ENCODE measurements at regions not wholly inside any gene's neighbourhood (a gene's known extent, or its start where the extent isn't known, plus 50 kb on each side); places are given as distances from the start of the nearest gene placed in this dataset.

GRCh38 chr3:3636815-3637214 lies 162.4 kb upstream of the LRRN1 start:
- ATAC-seq (no peak), DNase-seq (no peak)
- Mint-ChIP-seq H3K4me3 (no peak overlapping the region), H3K36me3 (peaks cover 0 to 2% (median 0%) of the 10 kb centered on the region in 3 donors), H3K9me3 (peaks cover 0 to 2% (median 0%) of the 10 kb centered on the region in 9 donors), H3K4me1 (peaks cover 0 to 2% (median 0%) of the 10 kb centered on the region in 4 donors), H3K27ac (no peak overlapping the region), H3K27me3 (no peaks in the 10 kb centered on the region)
- POLR2A ChIA-PET = no interaction called here

- no peak for DNase-seq
- POLR2A ChIA-PET = no interaction called here
- no peak overlapping the region for H3K4me3 Mint-ChIP-seq
- peaks cover 0 to 2% (median 0%) of the 10 kb centered on the region in 9 donors for H3K9me3 Mint-ChIP-seq
- no peaks in the 10 kb centered on the region for H3K36me3 Mint-ChIP-seq
- no peaks in the 10 kb centered on the region for H3K4me1 Mint-ChIP-seq
- no peak overlapping the region for H3K27ac Mint-ChIP-seq
- no peak for ATAC-seq
- H3K27me3 Mint-ChIP-seq = no peaks in the 10 kb centered on the region
These were observed 164.1 kb upstream of the LRRN1 start for GRCh38 chr3:3635109-3635508.

GRCh38 chr3:3634326-3634725 lies 164.9 kb upstream of the LRRN1 start:
- DNase-seq (no peak), ATAC-seq (no peak)
- H3K27ac Mint-ChIP-seq = no peak overlapping the region
- POLR2A ChIA-PET = interaction anchor here (1.1 kb wide), 1 partner anchor 21 kb away, joined by 4 read pairs; no protein-coding TSS in a partner anchor
- H3K9me3 Mint-ChIP-seq = peaks cover 0 to 2% (median 0%) of the 10 kb centered on the region in 9 donors
- no peaks in the 10 kb centered on the region for H3K4me1 Mint-ChIP-seq
- H3K4me3 Mint-ChIP-seq = no peak overlapping the region
- no peaks in the 10 kb centered on the region for H3K27me3 Mint-ChIP-seq
- no peaks in the 10 kb centered on the region for H3K36me3 Mint-ChIP-seq

GRCh38 chr3:3633761-3634160 lies 165.5 kb upstream of the LRRN1 start:
- POLR2A ChIA-PET = interaction anchor here (0.7 to 1.1 kb wide), 2 partner anchors 20 to 22 kb away, joined by 4 to 5 read pairs; no protein-coding TSS in a partner anchor
- DNase-seq = no peak

GRCh38 chr3:3632449-3632848 lies 166.8 kb upstream of the LRRN1 start:
- no peak for ATAC-seq
- peaks cover 0 to 2% (median 0%) of the 10 kb centered on the region in 9 donors for H3K9me3 Mint-ChIP-seq
- no peaks in the 10 kb centered on the region for H3K4me1 Mint-ChIP-seq
- H3K4me3 Mint-ChIP-seq = no peak overlapping the region
- H3K36me3 Mint-ChIP-seq = no peaks in the 10 kb centered on the region
- H3K27me3 Mint-ChIP-seq = no peaks in the 10 kb centered on the region
- POLR2A ChIA-PET = no interaction called here
- no peak overlapping the region for H3K27ac Mint-ChIP-seq
- no peak for DNase-seq

More at GRCh38 chr3:3633761-3634160, 165.5 kb upstream of the LRRN1 start:
- peaks cover 0 to 2% (median 0%) of the 10 kb centered on the region in 9 donors for H3K9me3 Mint-ChIP-seq
- no peaks in the 10 kb centered on the region for H3K27me3 Mint-ChIP-seq
- H3K27ac Mint-ChIP-seq = no peak overlapping the region
- no peaks in the 10 kb centered on the region for H3K36me3 Mint-ChIP-seq
- H3K4me1 Mint-ChIP-seq = no peaks in the 10 kb centered on the region
- no peak overlapping the region for H3K4me3 Mint-ChIP-seq
- no peak for ATAC-seq

- DNase-seq (no peak), ATAC-seq (no peak)
- POLR2A ChIA-PET = no interaction called here
- Mint-ChIP-seq H3K4me3 (no peak overlapping the region), H3K36me3 (no peaks in the 10 kb centered on the region), H3K27me3 (no peaks in the 10 kb centered on the region), H3K27ac (no peak overlapping the region), H3K9me3 (peaks cover 0 to 2% (median 0%) of the 10 kb centered on the region in 9 donors), H3K4me1 (no peaks in the 10 kb centered on the region)
These were observed 168.1 kb upstream of the LRRN1 start for GRCh38 chr3:3631114-3631513.

GRCh38 chr3:3629911-3630310 lies 169.3 kb upstream of the LRRN1 start:
- POLR2A ChIA-PET = no interaction called here
- H3K4me3 Mint-ChIP-seq = no peak overlapping the region
- ATAC-seq = no peak
- no peak for DNase-seq
- no peaks in the 10 kb centered on the region for H3K36me3 Mint-ChIP-seq
- H3K27me3 Mint-ChIP-seq = no peaks in the 10 kb centered on the region
- no peaks in the 10 kb centered on the region for H3K9me3 Mint-ChIP-seq
- no peak overlapping the region for H3K27ac Mint-ChIP-seq
- H3K4me1 Mint-ChIP-seq = no peaks in the 10 kb centered on the region

- no peak for ATAC-seq
- POLR2A ChIA-PET = no interaction called here
- no peaks in the 10 kb centered on the region for H3K4me1 Mint-ChIP-seq
These were observed 170.4 kb upstream of the LRRN1 start for GRCh38 chr3:3628676-3629328.

GRCh38 chr3:3627114-3627513 lies 172.1 kb upstream of the LRRN1 start:
- ATAC-seq = no peak
- Mint-ChIP-seq H3K27me3 (no peaks in the 10 kb centered on the region), H3K4me1 (no peaks in the 10 kb centered on the region), H3K4me3 (no peak overlapping the region), H3K36me3 (no peaks in the 10 kb centered on the region), H3K27ac (no peak overlapping the region), H3K9me3 (peaks cover 0 to 9% (median 0%) of the 10 kb centered on the region in 9 donors)
- DNase-seq = no peak
- POLR2A ChIA-PET = no interaction called here

More at GRCh38 chr3:3628676-3629328, 170.4 kb upstream of the LRRN1 start:
- no peaks in the 10 kb centered on the region for H3K27me3 Mint-ChIP-seq
- H3K27ac Mint-ChIP-seq = no peak overlapping the region
- no peak overlapping the region for H3K4me3 Mint-ChIP-seq
- no peaks in the 10 kb centered on the region for H3K36me3 Mint-ChIP-seq
- DNase-seq = no peak
- peaks cover 0 to 9% (median 0%) of the 10 kb centered on the region in 9 donors for H3K9me3 Mint-ChIP-seq

- no peak overlapping the region for H3K4me3 Mint-ChIP-seq
- no peak overlapping the region for H3K27ac Mint-ChIP-seq
- ATAC-seq (no peak), DNase-seq (no peak)
- no peaks in the 10 kb centered on the region for H3K27me3 Mint-ChIP-seq
- no peaks in the 10 kb centered on the region for H3K36me3 Mint-ChIP-seq
- H3K9me3 Mint-ChIP-seq = peaks cover 0 to 9% (median 0%) of the 10 kb centered on the region in 9 donors
- no peaks in the 10 kb centered on the region for H3K4me1 Mint-ChIP-seq
- POLR2A ChIA-PET = no interaction called here
These were observed 173.5 kb upstream of the LRRN1 start for GRCh38 chr3:3625544-3626271.

GRCh38 chr3:3619815-3620214 lies 179.4 kb upstream of the LRRN1 start:
- H3K4me3 Mint-ChIP-seq = no peak overlapping the region

GRCh38 chr3:3618623-3619022 lies 180.6 kb upstream of the LRRN1 start:
- Mint-ChIP-seq H3K36me3 (no peaks in the 10 kb centered on the region), H3K27ac (no peak overlapping the region), H3K9me3 (peaks cover 0 to 3% (median 0%) of the 10 kb centered on the region in 9 donors), H3K4me3 (no peak overlapping the region), H3K4me1 (no peaks in the 10 kb centered on the region), H3K27me3 (peaks cover 0 to 10% (median 0%) of the 10 kb centered on the region in 5 donors)
- POLR2A ChIA-PET = no interaction called here
- ATAC-seq = no peak
- no peak for DNase-seq

More at GRCh38 chr3:3619815-3620214, 179.4 kb upstream of the LRRN1 start:
- DNase-seq (no peak), ATAC-seq (no peak)
- no peaks in the 10 kb centered on the region for H3K4me1 Mint-ChIP-seq
- peaks cover 0 to 10% (median 0%) of the 10 kb centered on the region in 5 donors for H3K27me3 Mint-ChIP-seq
- no peaks in the 10 kb centered on the region for H3K36me3 Mint-ChIP-seq
- no peak overlapping the region for H3K27ac Mint-ChIP-seq
- peaks cover 0 to 9% (median 0%) of the 10 kb centered on the region in 9 donors for H3K9me3 Mint-ChIP-seq
- POLR2A ChIA-PET = no interaction called here

- H3K4me3 Mint-ChIP-seq = no peak overlapping the region
- no peak for DNase-seq
- peaks cover 0 to 2% (median 0%) of the 10 kb centered on the region in 9 donors for H3K9me3 Mint-ChIP-seq
- H3K36me3 Mint-ChIP-seq = no peaks in the 10 kb centered on the region
- peaks cover 0 to 11% (median 0%) of the 10 kb centered on the region in 5 donors for H3K27me3 Mint-ChIP-seq
- no peaks in the 10 kb centered on the region for H3K4me1 Mint-ChIP-seq
- no peak for ATAC-seq
- no peak overlapping the region for H3K27ac Mint-ChIP-seq
- POLR2A ChIA-PET = no interaction called here
These were observed 183.7 kb upstream of the LRRN1 start for GRCh38 chr3:3615533-3615932.
